ENCODE measurements at regions not wholly inside any gene's neighbourhood (a gene's known extent, or its start where the extent isn't known, plus 50 kb on each side); places are given as distances from the start of the nearest gene placed in this dataset.

DNA sequence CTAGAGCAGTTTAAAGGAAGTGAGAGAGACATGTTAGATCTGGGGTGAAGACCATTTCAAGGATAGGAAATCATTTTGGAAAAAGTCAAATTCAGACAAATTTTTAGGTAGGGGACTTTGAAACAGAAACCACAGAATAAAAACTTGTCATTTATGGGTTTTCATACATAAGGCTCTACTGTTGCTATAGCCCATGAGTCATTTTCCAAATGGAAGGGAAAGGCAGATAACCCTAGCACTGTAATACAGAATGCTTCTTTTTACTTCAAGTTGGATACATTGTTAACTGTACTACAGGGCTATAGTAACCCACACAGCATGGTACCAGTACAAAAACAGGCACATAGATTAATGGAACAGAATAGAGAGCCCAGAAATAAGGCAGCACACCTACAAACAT is 455.4 kb downstream of the EBF1 start:
- no peak for DNase-seq (ENCODE audit: low read depth)

- DNase-seq (ENCODE audit: low read depth): no peak
Measured at GRCh38 chr5:158643840-158644239, 455.9 kb downstream of the EBF1 start.

- no peak for DNase-seq (ENCODE audit: low read depth)
Measured at GRCh38 chr5:158642879-158643278, 456.8 kb downstream of the EBF1 start.

- no peak for DNase-seq (ENCODE audit: low read depth)
Measured at GRCh38 chr5:158641016-158641415, 458.7 kb downstream of the EBF1 start.

DNA sequence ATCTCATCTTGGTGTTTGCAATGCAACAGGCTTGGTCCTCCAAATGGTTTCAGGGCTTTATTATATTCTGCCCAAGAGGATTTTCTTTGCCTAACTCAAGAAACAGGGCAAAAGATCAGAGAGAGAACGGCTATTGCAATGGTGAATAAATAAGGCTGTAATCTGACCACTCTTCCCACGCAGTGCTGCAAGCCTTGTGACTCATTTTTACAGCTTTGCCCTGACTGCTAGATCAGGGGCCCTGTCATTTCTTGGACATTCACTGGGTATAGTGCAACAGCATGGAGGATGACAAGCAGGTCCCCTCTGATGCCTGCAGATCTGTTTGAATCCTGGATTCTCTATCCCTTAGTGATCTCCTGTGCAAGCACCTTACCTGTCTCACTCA is 459.1 kb downstream of the EBF1 start:
- DNase-seq (ENCODE audit: low read depth): no peak

DNA sequence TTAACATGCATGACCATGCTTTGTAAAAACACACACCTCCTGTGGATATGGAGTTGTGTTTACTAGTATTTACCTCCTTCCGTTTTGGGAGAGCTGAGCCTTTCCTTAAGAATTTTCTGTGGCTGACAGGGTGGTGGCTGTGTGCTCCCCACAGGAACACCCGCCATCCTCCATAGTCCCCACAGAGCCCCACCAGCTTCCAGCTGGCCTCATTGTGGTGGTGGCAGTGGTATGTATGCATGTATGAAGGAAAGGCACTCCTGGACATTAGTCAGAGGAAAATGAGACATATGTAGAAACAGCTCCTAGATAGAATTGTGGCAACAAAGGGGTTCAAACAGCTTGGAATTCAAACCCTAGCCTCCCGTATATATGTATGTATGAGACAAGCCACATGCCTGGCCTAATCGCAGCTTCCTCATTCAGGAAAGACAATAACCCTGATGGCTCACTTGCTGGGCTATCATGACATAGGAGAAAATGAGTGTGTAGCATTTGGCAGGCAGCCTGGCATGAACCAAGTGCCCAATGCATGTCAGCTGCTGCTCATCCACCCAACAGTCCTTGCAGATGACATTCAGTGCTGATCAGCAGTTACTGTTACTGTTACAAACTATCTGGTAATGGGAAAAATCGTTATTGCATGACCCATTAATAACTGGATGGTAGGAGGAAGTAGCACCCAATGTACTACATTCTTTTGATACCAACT is 459.7 kb downstream of the EBF1 start:
- no peak for DNase-seq (ENCODE audit: low read depth)

- no peak for DNase-seq (ENCODE audit: low read depth)
Measured at GRCh38 chr5:158638396-158638795, 461.3 kb downstream of the EBF1 start.

GRCh38 chr5:158637039-158637438 is 462.7 kb downstream of the EBF1 start:
- no peak for DNase-seq (ENCODE audit: low read depth)

DNA sequence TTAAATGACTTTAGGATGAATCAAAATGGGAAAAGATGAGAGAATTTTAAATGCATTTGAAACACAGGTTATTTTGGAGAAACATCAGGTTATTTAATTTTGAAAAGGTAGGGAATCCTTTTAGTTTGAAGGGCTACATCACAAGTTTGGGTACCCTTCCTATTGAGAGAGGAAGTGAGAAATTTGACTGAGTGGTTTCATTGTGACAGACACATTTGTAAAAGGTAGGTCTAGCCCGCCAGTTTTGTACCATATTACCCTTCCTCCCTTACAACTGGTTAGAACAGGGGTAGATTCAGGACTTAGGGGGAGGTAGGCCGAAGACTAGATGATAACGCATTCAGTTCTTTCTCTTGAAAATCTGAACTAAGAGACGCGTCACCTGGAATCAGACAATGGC is 464.2 kb downstream of the EBF1 start:
- DNase-seq (ENCODE audit: low read depth): no peak

DNA sequence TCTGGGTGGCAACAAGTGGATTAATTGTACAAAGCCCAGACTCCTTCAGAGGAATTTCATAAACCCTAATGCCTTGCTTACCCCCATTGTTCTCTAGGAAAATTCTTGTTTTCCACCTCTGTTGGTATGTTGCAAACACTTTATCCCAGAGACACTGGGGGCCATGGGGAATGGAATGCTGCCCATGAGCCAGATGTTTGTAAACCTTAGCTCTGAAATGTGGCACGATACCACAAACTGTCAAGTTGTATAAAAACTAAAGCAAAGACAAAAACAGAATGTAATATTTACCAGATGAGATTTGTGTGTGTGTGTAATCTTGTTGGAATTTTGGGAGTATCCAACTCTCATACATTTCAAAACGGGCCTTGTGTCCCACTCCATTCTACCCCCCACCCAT is 465.0 kb downstream of the EBF1 start:
- DNase-seq (ENCODE audit: low read depth): no peak

DNA sequence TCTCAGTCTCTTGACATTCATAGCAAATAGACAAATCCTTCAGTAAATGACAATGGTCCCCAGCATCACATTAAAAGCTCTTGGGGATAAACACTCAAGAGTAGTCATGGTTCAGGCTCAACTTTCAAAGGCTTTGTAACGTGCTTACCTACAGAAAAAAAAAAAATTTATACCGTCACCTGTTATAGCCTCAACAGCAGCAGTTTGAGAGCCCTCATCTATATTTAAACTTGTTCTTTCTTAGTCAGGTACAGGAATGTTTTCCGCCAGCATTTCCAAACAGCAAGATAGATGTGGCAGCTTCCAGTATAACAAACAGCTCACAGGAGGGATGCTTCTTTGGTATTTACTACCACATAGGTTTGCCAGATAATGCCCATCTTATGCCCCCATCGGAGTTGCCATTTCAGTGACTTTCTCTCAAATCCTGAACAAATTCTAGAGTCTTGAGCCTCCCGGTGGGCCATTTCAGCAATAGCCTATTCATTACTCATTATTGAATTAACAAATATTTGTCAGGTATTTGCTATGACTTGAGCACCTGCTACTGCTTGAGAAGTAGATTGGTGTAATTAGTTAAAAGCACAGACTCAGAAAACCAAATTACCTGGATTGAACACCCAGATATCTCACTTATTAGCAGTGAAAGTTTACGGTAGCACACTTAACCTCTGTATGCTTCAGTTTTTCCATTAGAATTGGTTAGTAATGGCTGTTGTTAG is 470.0 kb downstream of the EBF1 start:
- DNase-seq (ENCODE audit: low read depth): no peak

DNA sequence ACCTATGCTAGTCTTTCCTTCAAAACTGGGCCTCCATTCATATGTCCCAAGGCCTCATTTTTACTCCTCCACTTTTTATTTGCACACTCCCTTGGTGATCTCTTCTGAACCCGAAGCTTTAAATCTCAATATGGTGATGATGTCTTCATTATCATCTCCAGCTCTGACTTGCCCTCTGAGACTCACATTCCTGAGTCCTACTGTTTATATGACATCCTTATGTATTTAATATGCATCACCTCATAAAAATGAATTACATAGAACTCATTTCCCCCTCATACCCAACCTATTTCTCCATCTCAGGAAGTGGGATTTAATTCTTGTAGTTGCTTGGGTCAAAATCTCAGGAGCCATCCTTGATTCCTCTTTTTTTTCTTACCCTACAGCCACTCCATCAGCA is 473.0 kb downstream of the EBF1 start:
- no peak for DNase-seq (ENCODE audit: low read depth)

DNA sequence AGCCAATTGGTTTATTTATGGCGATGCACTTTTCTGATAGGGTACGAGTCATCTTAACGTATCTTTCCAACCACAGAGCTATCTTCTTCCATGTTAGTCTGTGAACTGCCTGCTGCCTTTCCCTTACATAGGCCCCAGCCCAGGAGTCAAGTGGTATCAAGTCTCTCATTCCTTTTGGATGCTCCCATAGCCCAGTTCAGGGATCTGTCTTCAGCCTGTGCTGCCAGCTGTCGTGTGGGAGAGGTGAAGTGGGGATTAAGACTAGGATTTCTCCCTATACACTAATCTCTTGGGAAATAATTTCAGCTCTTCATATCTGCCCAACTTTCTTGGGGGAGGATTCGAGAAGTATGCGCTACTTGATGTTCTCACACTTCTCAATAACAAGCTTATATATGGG is 475.7 kb downstream of the EBF1 start:
- no peak for DNase-seq (ENCODE audit: low read depth)

- no peak for DNase-seq (ENCODE audit: low read depth)
Measured at GRCh38 chr5:158621391-158621790, 478.3 kb downstream of the EBF1 start.

- no peak for DNase-seq (ENCODE audit: low read depth)
Measured at GRCh38 chr5:158619083-158619788, 480.5 kb downstream of the EBF1 start.

- DNase-seq (ENCODE audit: low read depth): no peak
Measured at GRCh38 chr5:158618256-158618655, 481.5 kb downstream of the EBF1 start.

DNA sequence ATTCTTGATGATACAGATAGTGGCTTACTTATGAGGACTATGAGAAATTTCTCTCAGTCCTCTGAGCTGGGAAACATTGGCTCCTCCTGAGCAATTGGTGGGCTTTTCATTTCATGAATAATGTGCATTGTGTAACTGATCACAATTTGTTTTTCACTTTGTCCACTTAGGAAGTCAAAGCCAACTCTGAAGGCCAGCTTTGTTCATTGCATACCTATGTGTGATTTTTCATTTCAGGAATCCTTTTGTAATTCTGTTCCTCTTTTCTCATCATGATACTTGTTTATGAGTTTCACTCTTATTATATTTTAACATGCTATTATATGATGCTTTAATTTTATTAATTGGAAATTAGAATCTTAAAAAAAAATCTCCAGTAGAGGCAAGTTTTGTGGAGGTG is 483.0 kb downstream of the EBF1 start:
- no peak for DNase-seq (ENCODE audit: low read depth)

GRCh38 chr5:158614951-158615350 is 484.8 kb downstream of the EBF1 start:
- no peak for DNase-seq (ENCODE audit: low read depth)

DNA sequence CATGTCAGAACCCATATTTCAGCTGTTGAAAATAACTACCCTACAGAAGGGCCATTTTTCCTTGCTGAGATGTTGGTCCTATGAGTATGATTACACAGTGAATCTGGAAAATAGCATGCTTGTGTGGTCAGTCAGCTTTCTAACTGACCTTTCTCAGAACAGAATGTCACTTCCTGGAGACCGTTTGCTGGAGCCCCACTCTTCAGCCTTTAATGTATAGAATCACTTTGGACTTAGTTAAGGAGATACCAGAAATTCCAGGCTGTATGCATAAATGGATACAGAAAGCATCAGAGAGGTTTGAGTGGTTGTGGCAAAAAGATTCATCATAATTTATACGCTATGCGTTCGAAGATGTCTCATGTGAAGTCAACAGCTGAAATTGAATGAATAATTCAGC is 488.1 kb downstream of the EBF1 start:
- no peak for DNase-seq (ENCODE audit: low read depth)

- no peak for DNase-seq (ENCODE audit: low read depth)
Measured at GRCh38 chr5:158610051-158610415, 489.7 kb downstream of the EBF1 start.

- DNase-seq (ENCODE audit: low read depth): no peak
Measured at GRCh38 chr5:158609333-158610050, 490.2 kb downstream of the EBF1 start.

- no peak for DNase-seq (ENCODE audit: low read depth)
Measured at GRCh38 chr5:158607088-158607487, 492.6 kb downstream of the EBF1 start.

- DNase-seq (ENCODE audit: low read depth): no peak
Measured at GRCh38 chr5:158606233-158606632, 493.5 kb downstream of the EBF1 start.
